ENCODE measurements at regions not wholly inside any gene's neighbourhood (a gene's known extent, or its start where the extent isn't known, plus 50 kb on each side); places are given as distances from the start of the nearest gene placed in this dataset.
"Not testable (repeated sequence)": the region's sequence is repeated elsewhere in the genome, so short reads cannot be mapped to it uniquely, and the experiment has no call there.

DNA sequence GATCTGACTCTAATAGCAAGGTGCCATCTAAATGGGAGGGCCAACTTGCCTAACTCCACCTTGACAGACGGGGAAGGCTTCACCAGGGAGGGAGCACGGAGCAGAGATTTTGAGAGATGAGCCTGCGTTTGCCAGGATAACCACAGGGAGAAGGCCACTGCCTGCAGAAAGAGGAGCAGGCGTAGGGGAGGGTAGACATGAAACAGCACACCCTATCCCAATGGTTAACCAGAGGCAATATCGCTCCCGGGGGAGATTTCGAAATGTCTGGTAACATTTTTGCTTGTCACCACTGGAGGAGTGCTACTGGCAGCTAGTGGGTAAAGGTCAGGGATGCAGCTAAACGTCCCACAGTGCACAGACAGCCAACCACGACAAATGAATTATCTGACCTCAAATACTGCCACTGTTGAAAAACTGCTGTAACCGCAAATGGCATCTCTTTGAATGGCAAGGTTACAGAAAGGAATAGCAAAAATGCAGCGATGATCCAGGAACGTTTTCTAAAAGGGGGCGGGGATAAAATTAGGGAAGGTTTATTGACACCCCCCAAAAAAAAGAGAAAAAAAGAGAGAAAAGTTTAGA is 126.0 kb upstream of the ATF7IP start:
- no peak overlapping the region for H3K4me3 ChIP-seq (ENCODE audit: low read depth, low read length)
- peak; percentile 74 for DNase-seq (ENCODE audit: low read depth)

GRCh38 chr12:14239935-14240872 is 125.3 kb upstream of the ATF7IP start:
- H3K4me3 ChIP-seq (ENCODE audit: low read depth, low read length): no peak overlapping the region
- DNase-seq (ENCODE audit: low read depth): no peak
- TF ChIP-seq CTCF (IDR thresholded peaks at IDR 0.05; ENCODE audit: insufficient read depth, low read depth, low read length): no peak

More for the DNA sequence above, 126.0 kb upstream of the ATF7IP start:
- TF ChIP-seq CTCF (IDR thresholded peaks at IDR 0.05; ENCODE audit: insufficient read depth, low read depth, low read length): peak; percentile 16

GRCh38 chr12:14240873-14241220 is 124.6 kb upstream of the ATF7IP start:
- TF ChIP-seq CTCF (IDR thresholded peaks at IDR 0.05; ENCODE audit: insufficient read depth, low read depth, low read length): no peak
- no peak overlapping the region for H3K4me3 ChIP-seq (ENCODE audit: low read depth, low read length)
- DNase-seq (ENCODE audit: low read depth): no peak

GRCh38 chr12:14242825-14243224 is 122.7 kb upstream of the ATF7IP start:
- not testable (repeated sequence) for H3K4me3 ChIP-seq (ENCODE audit: low read depth, low read length); DNase-seq (ENCODE audit: low read depth)

DNA sequence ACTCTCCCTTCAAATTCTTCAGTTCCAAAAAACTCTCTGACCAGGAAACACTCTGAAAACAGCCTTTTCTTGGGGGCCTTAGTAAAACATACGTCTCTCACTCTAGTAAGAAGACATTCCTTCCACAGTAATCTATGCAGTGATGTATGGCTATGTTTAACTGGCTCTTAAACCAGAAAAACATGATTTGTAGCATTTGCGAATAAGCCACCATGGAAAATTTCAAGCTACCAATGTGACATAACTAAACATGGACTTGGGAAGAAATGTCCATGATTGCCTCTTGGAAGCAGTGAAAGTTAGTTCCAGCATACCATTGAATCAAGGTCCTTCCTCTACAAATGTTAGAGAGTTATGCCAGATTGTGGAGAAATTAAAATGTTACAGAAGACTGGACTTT is 121.5 kb upstream of the ATF7IP start:
- DNase-seq (ENCODE audit: low read depth): no peak
- H3K4me3 ChIP-seq (ENCODE audit: low read depth, low read length): no peak overlapping the region
- TF ChIP-seq CTCF (IDR thresholded peaks at IDR 0.05; ENCODE audit: insufficient read depth, low read depth, low read length): no peak

GRCh38 chr12:14244876-14245669 is 120.4 kb upstream of the ATF7IP start:
- TF ChIP-seq CTCF (IDR thresholded peaks at IDR 0.05; ENCODE audit: insufficient read depth, low read depth, low read length): no peak
- DNase-seq (ENCODE audit: low read depth): no peak
- no peak overlapping the region for H3K4me3 ChIP-seq (ENCODE audit: low read depth, low read length)

- DNase-seq (ENCODE audit: low read depth): no peak
- no peak for TF ChIP-seq CTCF (IDR thresholded peaks at IDR 0.05; ENCODE audit: insufficient read depth, low read depth, low read length)
- no peak overlapping the region for H3K4me3 ChIP-seq (ENCODE audit: low read depth, low read length)
These were observed 118.3 kb upstream of the ATF7IP start for GRCh38 chr12:14247166-14247565.
